Eye (tissue), 1 donor: ENCODE measurements at regions not wholly inside any gene's neighbourhood (a gene's known extent, or its start where the extent isn't known, plus 50 kb on each side); places are given as distances from the start of the nearest gene placed in this dataset.
A peak's percentile ranks its signal among the peaks of the same experiment; 100 is the strongest.

Experiments used
- DNase-seq: peaks from one replicate; pipeline ENCODE4 v3.0.0-alpha.2; 2015

- no peak for DNase-seq
Measured at GRCh38 chr18:25962919-25963318, 127.5 kb downstream of the SS18 start.

GRCh38 chr18:25962176-25962575, 128.2 kb downstream of the SS18 start:
- no peak for DNase-seq

DNA sequence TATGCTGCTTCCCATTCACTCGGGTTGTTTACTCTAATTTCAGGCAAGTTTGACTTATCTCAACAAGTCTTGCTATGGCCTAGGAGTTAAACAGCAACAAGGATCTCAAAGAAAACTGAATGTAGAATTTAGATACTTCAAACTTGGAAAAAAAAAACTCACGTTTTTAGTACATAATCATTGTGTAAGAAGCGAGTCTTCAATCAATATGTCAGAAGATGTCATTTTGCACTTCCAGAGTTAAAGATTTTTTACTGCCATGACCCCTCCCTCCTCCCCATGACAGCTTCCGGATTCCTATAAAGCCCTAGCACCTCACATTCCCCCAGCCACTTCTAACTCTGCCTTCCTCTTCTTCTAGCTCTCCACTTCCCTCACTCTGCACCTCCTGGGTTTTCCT, 133.4 kb downstream of the SS18 start:
- no peak for DNase-seq

DNA sequence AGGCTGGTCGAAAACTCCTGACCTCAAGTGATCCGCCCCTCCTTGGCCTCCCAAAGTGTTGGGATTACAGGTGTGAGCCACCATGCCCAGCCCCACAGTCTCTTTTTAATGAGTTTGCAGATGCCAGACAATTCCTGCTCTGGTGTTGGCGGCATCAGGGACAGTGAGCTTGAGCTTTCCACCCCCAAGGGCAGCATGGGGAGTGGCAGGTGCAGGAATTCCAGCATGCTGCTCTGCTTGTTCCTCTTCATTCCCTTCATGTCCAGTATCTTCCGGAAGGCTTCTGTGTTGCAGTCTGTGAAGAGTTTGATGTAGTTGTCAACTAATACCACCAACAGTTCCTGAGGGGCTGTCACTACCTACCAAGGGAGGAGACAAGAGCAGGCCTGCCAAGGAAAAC, 137.3 kb downstream of the SS18 start:
- no peak for DNase-seq

DNA sequence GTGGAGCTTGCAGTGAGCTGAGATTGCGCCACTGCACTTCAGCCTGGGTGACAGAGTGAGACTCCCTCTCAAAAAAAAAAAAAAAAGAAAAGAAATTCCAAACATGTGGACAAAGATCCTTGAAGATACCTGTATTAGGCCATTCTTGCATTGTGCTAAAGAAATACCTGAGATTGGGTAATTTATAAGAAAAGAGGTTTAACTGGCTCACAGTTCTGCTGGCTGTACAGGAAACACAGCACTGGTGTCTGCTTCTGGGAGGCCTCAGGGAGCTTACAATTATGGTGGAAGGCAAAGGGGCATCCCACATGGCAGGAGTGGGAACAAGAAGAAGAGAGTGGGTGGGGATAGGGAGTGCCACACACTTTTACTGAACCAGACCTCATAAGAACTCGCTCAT, 140.1 kb downstream of the SS18 start:
- DNase-seq = no peak

- DNase-seq = no peak
Measured at GRCh38 chr18:25946540-25946939, 143.9 kb downstream of the SS18 start.

DNA sequence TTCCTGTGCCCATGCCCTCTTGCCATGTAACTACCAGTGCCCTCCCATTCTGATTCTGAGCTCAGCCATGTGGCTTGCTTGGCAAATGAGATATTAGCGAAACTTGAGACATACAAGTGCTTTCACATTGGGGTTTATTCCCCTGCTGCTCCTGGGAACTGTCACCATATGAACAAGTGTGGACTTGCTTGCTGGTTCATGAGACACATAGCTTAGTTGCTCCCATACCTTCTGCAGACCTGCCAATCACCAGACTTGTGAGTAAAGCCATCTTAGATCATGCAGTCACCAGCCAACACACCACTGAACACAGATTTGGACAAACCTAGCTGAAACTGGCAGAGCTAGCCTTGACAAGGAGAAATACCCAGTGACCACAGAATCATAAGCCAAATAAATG, 155.1 kb downstream of the SS18 start:
- no peak for DNase-seq

GRCh38 chr18:25931126-25931525, 159.3 kb downstream of the SS18 start:
- no peak for DNase-seq

GRCh38 chr18:25929787-25930186, 160.6 kb downstream of the SS18 start:
- no peak for DNase-seq

DNA sequence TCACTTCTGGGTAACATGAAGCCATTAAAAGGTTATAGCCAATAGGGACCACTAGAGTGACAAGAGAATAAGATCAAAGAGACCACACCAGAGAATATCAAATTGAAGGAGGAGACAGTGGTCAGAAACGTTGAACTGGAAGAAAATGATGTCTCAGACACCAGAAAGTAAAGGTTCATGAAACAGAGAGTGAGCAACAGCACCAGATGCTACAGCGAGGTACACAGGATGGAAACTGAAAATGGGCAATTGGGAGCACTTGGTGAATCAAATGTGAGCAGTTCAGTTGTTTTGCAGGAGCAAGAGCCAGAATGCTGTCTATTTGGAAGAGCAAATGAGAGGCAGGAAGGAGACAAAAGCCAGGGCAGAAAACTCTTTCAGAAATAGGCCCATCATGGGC, 162.6 kb downstream of the SS18 start:
- no peak for DNase-seq

GRCh38 chr18:25923193-25923592, 167.2 kb downstream of the SS18 start:
- DNase-seq = no peak

GRCh38 chr18:25921677-25922421, 168.6 kb downstream of the SS18 start:
- no peak for DNase-seq

GRCh38 chr18:25915907-25916306, 174.5 kb downstream of the SS18 start:
- DNase-seq = no peak

DNA sequence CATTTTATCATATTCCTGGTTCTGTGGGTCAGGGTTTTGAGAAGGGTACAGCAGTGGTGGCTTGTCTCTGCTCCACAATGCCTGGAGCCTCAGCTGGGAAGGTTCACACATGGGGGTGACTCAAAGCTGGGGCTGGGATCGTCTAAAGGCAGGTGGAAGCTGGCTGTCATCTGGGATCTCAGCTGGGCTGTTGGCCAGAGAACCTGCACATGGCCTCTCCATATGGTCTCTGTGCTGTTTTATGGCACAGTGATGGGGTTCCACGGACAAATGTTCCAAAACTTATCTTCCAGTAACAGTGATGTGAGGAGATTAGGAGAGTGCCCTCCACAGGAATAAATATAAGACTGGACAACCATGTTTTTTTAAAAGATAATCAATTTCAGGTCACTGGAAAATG, 191.4 kb downstream of the SS18 start:
- no peak for DNase-seq

DNA sequence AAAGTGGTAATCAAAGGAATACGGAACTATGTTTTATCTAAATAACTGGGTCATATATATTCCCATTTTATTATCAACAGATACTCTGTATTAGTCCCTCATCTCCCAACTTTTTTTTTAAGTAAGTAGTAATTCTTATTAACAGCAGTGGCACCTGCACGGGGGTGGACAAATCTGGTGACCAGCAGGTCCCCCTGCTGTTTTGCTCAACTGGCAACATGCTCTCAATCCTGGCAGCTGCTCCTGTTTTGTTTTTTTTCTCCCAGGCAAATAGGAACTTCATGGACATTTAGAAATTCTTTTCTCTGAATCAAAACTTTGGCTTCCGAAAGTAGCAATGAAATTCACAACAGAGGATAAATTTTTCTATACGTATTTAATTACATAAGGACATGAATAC, 193.5 kb downstream of the SS18 start:
- DNase-seq = peak; percentile 46

GRCh38 chr18:25896178-25896780, 194.1 kb downstream of the SS18 start:
- DNase-seq = peak; percentile 78

DNA sequence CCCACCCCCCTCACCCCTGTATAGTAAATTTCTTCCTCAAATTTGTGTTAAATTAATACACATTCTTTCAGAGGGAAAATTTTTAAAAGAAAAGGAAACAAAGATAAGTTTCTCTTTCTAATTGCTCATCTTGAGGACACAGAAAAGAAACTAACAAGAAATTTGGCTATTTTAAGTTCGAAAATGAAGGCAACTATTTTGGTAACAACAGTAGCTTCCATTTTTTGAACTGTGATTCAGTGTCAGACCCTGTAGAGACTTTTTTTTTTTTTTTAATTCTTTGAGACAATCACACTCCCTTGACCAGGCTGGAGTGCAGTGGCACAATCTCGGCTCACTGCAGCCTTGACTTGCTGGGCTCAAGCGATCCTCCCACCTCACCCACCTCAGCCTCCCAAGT, 194.9 kb downstream of the SS18 start:
- no peak for DNase-seq

DNA sequence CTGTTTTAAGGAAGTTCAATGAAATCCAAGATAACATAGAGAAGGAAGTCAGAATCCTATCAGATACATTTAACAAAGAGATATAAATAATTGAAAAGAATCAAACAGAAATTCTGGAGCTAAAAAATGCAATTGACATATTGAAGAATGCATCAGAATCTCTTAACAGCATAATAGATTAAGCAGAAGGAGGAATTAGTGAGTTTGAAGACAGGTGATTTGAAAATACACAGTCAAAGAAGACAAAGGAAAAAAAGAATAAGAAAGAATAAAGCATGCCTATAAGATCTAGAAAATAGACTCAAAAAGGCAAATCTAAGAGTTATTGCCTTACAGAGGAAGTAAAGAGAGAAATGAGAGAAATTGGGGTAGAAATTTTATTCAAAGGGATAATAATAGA, 204.1 kb downstream of the SS18 start:
- DNase-seq = no peak

GRCh38 chr18:25883091-25883490, 207.3 kb downstream of the SS18 start:
- no peak for DNase-seq

GRCh38 chr18:25881149-25881548, 209.3 kb downstream of the SS18 start:
- DNase-seq = no peak

GRCh38 chr18:25880441-25880840, 210.0 kb downstream of the SS18 start:
- no peak for DNase-seq

DNA sequence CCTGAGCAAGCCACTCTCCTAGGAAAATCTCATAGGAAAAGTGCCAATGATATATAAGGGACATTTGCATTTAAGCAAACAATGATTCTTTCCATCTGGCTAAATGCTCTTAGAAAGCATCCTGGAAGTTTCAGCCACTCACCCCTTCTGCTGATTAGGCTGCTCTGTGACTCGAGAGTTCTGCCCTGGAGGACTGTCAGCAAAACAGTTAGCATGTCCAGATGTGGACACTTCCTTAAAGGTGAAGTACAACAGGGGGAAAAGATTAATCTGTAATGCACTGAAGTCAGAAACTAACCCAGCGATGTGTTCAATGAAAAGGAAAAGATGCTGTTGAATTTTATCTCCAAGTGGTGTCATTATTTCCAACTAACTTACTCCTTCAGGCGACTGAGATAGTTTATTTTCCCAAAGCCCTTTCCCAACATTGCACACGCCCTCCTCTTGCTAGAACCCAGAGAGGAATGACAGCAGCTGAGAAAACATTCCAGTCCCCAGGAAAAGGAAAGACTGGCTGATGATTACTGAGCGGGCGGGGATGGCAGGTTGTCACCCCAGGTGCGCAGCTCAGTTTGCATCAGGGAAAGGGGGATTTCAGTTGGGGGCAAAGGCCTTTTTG, 214.0 kb downstream of the SS18 start:
- DNase-seq = peak; percentile 47

GRCh38 chr18:25875551-25876240, 214.7 kb downstream of the SS18 start:
- no peak for DNase-seq

- DNase-seq = no peak
Measured at GRCh38 chr18:25873833-25874232, 216.6 kb downstream of the SS18 start.
